ENCODE measurements at regions not wholly inside any gene's neighbourhood (a gene's known extent, or its start where the extent isn't known, plus 50 kb on each side); places are given as distances from the start of the nearest gene placed in this dataset.
A peak's percentile ranks its signal among the peaks of the same experiment; 100 is the strongest.

DNA sequence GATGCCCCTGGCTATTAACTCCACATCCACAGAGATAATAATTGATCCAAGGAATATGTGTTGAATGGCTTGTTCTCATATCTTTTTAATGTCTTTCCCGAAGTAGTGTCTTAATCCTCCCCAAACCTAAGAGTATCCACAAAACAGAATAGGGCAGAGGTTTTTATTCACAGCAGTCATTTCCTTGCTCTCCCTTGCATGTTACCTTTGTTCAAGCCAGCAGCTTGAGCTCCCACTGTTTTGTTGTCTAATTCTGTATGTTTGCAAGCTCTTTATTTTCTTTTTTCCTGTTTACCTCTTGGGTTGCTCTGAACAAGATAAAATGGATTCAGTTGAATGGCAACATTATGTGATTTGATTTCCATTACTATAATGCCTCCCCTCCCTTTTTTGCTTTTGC, 308.6 kb upstream of the ZP4 start:
- Histone ChIP-seq H3K4me2 (ENCODE audit: low read length) (no peak overlapping the region), H3K27ac (ENCODE audit: low read depth, low read length) (no peak overlapping the region), H3K9ac (ENCODE audit: low read length) (no peak overlapping the region), H3K36me3 (ENCODE audit: insufficient read depth, low read length) (no peaks in the 10 kb centered on the region), H3K27me3 (ENCODE audit: insufficient read depth, low read length) (no peaks in the 10 kb centered on the region), H2AFZ (ENCODE audit: low read depth, low read length) (no peak overlapping the region), H3K4me1 (ENCODE audit: insufficient read depth, low read length) (no peaks in the 10 kb centered on the region), H4K20me1 (ENCODE audit: insufficient read depth, low read length) (no peaks in the 10 kb centered on the region), H3K4me3 (ENCODE audit: insufficient read depth, low read depth, low read length) (no peak overlapping the region), H3K9me3 (ENCODE audit: insufficient read depth, low read depth, low read length) (no peaks in the 10 kb centered on the region), H3K79me2 (ENCODE audit: insufficient read depth, low read length) (no peaks in the 10 kb centered on the region)
- Mint-ChIP-seq H3K9me3 (ENCODE audit: unreplicated experiment) (no peaks in the 10 kb centered on the region), H3K4me3 (ENCODE audit: unreplicated experiment) (no peak overlapping the region), H3K27ac (ENCODE audit: unreplicated experiment) (no peak overlapping the region), H3K27me3 (ENCODE audit: low read depth, unreplicated experiment) (no peaks in the 10 kb centered on the region), H3K4me1 (ENCODE audit: low read depth, unreplicated experiment) (no peaks in the 10 kb centered on the region), H3K36me3 (ENCODE audit: low read depth, unreplicated experiment) (no peaks in the 10 kb centered on the region)
- DNase-seq (ENCODE audit: low read depth), result no peak
- TF ChIP-seq, protein P1, sequence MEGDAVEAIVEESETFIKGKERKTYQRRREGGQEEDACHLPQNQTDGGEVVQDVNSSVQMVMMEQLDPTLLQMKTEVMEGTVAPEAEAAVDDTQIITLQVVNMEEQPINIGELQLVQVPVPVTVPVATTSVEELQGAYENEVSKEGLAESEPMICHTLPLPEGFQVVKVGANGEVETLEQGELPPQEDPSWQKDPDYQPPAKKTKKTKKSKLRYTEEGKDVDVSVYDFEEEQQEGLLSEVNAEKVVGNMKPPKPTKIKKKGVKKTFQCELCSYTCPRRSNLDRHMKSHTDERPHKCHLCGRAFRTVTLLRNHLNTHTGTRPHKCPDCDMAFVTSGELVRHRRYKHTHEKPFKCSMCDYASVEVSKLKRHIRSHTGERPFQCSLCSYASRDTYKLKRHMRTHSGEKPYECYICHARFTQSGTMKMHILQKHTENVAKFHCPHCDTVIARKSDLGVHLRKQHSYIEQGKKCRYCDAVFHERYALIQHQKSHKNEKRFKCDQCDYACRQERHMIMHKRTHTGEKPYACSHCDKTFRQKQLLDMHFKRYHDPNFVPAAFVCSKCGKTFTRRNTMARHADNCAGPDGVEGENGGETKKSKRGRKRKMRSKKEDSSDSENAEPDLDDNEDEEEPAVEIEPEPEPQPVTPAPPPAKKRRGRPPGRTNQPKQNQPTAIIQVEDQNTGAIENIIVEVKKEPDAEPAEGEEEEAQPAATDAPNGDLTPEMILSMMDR (IDR thresholded peaks at IDR 0.05; ENCODE audit: insufficient read depth, low read depth, low read length), result no peak
- no peak for TF ChIP-seq EZH2 (IDR thresholded peaks at IDR 0.05; ENCODE audit: insufficient read depth, low read length)
- FAIRE-seq, result no peak

GRCh38 chr1:238196516-238196915, 305.8 kb upstream of the ZP4 start:
- peaks cover 2% of the 10 kb centered on the region for H3K9me3 Mint-ChIP-seq (ENCODE audit: unreplicated experiment)

GRCh38 chr1:238191170-238191569, 300.4 kb upstream of the ZP4 start:
- no peak for DNase-seq (ENCODE audit: low read depth)
- no peaks in the 10 kb centered on the region for H3K27me3 ChIP-seq (ENCODE audit: insufficient read depth, low read length)
- Mint-ChIP-seq H3K4me3 (ENCODE audit: unreplicated experiment) (no peak overlapping the region), H3K36me3 (ENCODE audit: low read depth, unreplicated experiment) (peaks cover 1% of the 10 kb centered on the region), H3K27me3 (ENCODE audit: low read depth, unreplicated experiment) (no peaks in the 10 kb centered on the region), H3K4me1 (ENCODE audit: low read depth, unreplicated experiment) (no peaks in the 10 kb centered on the region), H3K9me3 (ENCODE audit: unreplicated experiment) (peaks cover 7% of the 10 kb centered on the region), H3K27ac (ENCODE audit: unreplicated experiment) (no peak overlapping the region)
- no peaks in the 10 kb centered on the region for H3K79me2 ChIP-seq (ENCODE audit: insufficient read depth, low read length)
- H2AFZ ChIP-seq (ENCODE audit: low read depth, low read length), result no peak overlapping the region
- H3K9ac ChIP-seq (ENCODE audit: low read length), result no peak overlapping the region
- no peak overlapping the region for H3K27ac ChIP-seq (ENCODE audit: low read depth, low read length)
- no peak overlapping the region for H3K4me2 ChIP-seq (ENCODE audit: low read length)
- TF ChIP-seq, protein P1 (IDR thresholded peaks at IDR 0.05; ENCODE audit: insufficient read depth, low read depth, low read length), result no peak
- no peak for TF ChIP-seq EZH2 (IDR thresholded peaks at IDR 0.05; ENCODE audit: insufficient read depth, low read length)
- no peaks in the 10 kb centered on the region for H4K20me1 ChIP-seq (ENCODE audit: insufficient read depth, low read length)
- no peaks in the 10 kb centered on the region for H3K4me1 ChIP-seq (ENCODE audit: insufficient read depth, low read length)
- FAIRE-seq, result no peak
- no peaks in the 10 kb centered on the region for H3K9me3 ChIP-seq (ENCODE audit: insufficient read depth, low read depth, low read length)
- H3K4me3 ChIP-seq (ENCODE audit: insufficient read depth, low read depth, low read length), result no peak overlapping the region
- no peaks in the 10 kb centered on the region for H3K36me3 ChIP-seq (ENCODE audit: insufficient read depth, low read length)

More at GRCh38 chr1:238196516-238196915, 305.8 kb upstream of the ZP4 start:
- Mint-ChIP-seq H3K36me3 (ENCODE audit: low read depth, unreplicated experiment) (no peaks in the 10 kb centered on the region), H3K4me3 (ENCODE audit: unreplicated experiment) (no peak overlapping the region), H3K4me1 (ENCODE audit: low read depth, unreplicated experiment) (no peaks in the 10 kb centered on the region), H3K27ac (ENCODE audit: unreplicated experiment) (no peak overlapping the region), H3K27me3 (ENCODE audit: low read depth, unreplicated experiment) (no peaks in the 10 kb centered on the region)
- Histone ChIP-seq H3K9ac (ENCODE audit: low read length) (no peak overlapping the region), H3K9me3 (ENCODE audit: insufficient read depth, low read depth, low read length) (no peaks in the 10 kb centered on the region), H3K27ac (ENCODE audit: low read depth, low read length) (no peak overlapping the region), H3K4me2 (ENCODE audit: low read length) (no peak overlapping the region), H3K4me1 (ENCODE audit: insufficient read depth, low read length) (no peaks in the 10 kb centered on the region), H4K20me1 (ENCODE audit: insufficient read depth, low read length) (no peaks in the 10 kb centered on the region), H3K36me3 (ENCODE audit: insufficient read depth, low read length) (no peaks in the 10 kb centered on the region), H3K79me2 (ENCODE audit: insufficient read depth, low read length) (no peaks in the 10 kb centered on the region), H3K4me3 (ENCODE audit: insufficient read depth, low read depth, low read length) (no peak overlapping the region), H2AFZ (ENCODE audit: low read depth, low read length) (no peak overlapping the region), H3K27me3 (ENCODE audit: insufficient read depth, low read length) (no peaks in the 10 kb centered on the region)
- FAIRE-seq, result no peak
- peak; percentile 51 for DNase-seq (ENCODE audit: low read depth)
- no peak for TF ChIP-seq EZH2 (IDR thresholded peaks at IDR 0.05; ENCODE audit: insufficient read depth, low read length)
- TF ChIP-seq, protein P1 (IDR thresholded peaks at IDR 0.05; ENCODE audit: insufficient read depth, low read depth, low read length), result no peak

Measured in astrocyte (in vitro differentiated cells and primary cell).